DOHH2 (cell line): ENCODE measurements at regions not wholly inside any gene's neighbourhood (a gene's known extent, or its start where the extent isn't known, plus 50 kb on each side); places are given as distances from the start of the nearest gene placed in this dataset.

ENCODE experiments used
- CTCF ChIP-seq: fragments of 200-600 bp; sonication (generic); IDR thresholded peaks from one replicate; pipeline ENCODE4 v1.5.1; 2014; ENCODE audit warnings: antibody characterized with exemption, mild to moderate bottlenecking, low read depth, low read length; ENCODE audit not compliant: poor library complexity, severe bottlenecking
- EZH2phosphoT487 ChIP-seq: fragments of 200-600 bp; sonication (generic); IDR thresholded peaks from 2 replicates; pipeline ENCODE4 v1.6.1; 2017; ENCODE audit warnings: borderline replicate concordance, mild to moderate bottlenecking, antibody characterized with exemption, low read length, moderate library complexity, mixed read lengths

GRCh38 chr11:38796281-38796680 is 2198.2 kb upstream of the RAG2 start:
- TF ChIP-seq CTCF (no peak), EZH2phosphoT487 (no peak)
